GM18951 (cell line): ENCODE measurements at regions not wholly inside any gene's neighbourhood (a gene's known extent, or its start where the extent isn't known, plus 50 kb on each side); places are given as distances from the start of the nearest gene placed in this dataset.

Experiments used
- POLR2A ChIP-seq: IDR thresholded peaks from 4 replicates; pipeline ENCODE4 v1.6.1; 2011; ENCODE audit warnings: mild to moderate bottlenecking; ENCODE audit not compliant: insufficient read length, insufficient read depth; ENCODE audit errors: extremely low read depth
- in situ Hi-C: fragments of 300-500 bp; cut with MboI; formaldehyde crosslinking; loops from one replicate; pipeline ENCODE4 v1.12.0; 2022; ENCODE audit warnings: low sequenced_read_pairs, mixed read lengths, inconsistent platforms; ENCODE audit not compliant: unreplicated experiment

DNA sequence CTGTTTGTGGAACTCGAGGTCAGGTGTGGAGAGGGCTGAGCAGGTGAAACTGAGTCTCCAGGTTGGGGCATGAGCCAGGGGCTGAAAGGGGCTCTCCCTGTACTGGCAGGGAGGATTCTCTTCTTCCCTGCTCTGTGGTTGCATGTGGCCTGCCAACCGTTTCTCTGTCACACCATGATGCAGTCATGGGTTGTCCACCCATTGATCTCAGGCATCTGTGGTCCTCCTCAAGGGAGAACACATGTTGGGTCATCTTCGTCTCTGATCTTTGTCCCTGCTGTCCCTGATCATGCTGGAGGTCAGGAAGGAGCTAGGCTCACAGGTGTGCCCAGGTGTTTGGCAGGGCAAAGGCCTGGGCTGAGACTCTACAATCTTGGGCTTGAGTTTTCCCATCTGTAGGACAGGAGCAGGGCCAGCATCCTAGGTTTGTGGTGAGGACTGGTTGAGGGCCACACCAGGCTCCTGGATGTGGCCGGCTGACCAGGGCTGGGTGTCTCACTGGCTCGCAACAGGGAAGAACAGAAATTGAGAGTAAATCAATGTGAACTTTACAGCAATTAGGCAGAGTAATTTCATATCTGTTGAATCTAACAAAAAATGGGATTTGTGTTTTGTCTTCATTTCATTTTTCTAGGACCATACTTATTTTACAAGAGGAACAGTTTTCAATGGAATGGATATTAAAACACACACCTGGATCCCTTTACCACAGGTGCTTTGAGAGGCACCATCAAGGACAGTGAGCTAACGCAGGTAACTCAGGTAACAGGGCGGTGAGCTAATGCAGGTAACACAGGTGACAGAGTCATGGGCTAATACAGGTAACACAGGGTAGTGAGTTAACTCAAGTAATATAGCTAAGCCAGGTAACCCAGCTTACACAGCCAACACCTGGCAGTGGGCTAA, 58.5 kb upstream of the IGFBP3 start:
- no peak for TF ChIP-seq POLR2A
- in situ Hi-C loops: no loop called here

DNA sequence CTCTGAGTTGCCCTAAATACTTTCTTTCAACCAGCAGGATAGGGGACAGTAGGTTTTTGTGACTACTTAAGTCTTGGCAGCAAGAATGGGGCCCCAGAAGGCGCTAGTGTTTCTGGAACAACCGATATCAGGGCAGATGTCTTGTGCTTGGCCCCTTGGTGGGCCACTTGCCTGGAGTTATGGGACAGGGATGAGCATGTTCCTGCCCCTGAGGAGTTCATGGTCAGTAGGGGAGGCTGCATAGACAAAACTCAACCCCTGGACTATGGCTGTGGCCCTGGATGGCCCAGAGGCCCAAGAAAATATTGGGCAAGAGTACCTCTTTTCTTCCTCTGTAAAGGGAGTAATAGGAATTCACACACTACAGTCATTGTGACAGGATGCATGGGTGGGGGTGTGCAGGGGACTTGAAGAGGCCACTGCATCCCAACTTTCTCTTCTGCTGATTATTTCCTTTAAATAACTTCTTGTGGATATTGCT, 57.7 kb upstream of the IGFBP3 start:
- in situ Hi-C loops: no loop called here
- no peak for TF ChIP-seq POLR2A

DNA sequence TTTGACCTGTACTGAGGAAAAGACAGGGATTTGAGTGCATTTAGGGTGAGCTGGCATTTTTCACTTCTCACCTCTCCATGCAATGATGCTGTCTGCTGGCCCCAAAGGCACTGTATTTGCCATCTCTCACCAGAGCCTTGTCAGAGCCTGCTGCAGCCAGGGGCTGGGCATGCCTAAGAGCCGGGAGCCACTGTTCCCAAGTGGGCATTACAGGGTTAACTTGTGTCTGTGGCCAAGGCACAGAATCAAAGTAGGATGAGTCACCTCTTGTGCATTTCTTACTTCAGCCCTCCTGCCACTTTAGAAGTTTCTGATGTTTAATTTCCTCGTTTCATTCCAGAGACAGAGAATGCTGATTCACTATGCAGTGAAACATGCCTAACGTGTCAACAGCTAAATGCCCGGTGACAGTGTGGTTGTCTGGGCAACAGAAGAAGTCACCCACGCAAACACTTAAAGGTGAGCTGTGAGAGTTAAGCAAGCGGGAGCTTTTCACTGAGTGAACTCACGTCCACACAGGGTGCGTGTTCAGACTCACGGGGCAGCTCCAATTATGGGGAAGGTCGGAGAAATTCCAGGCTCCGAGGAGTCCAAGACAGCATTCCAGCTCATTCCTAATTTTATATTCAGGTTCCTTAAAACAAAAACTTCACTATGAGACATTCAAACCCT, 57.1 kb upstream of the IGFBP3 start:
- TF ChIP-seq POLR2A: no peak
- in situ Hi-C loops: no loop called here

DNA sequence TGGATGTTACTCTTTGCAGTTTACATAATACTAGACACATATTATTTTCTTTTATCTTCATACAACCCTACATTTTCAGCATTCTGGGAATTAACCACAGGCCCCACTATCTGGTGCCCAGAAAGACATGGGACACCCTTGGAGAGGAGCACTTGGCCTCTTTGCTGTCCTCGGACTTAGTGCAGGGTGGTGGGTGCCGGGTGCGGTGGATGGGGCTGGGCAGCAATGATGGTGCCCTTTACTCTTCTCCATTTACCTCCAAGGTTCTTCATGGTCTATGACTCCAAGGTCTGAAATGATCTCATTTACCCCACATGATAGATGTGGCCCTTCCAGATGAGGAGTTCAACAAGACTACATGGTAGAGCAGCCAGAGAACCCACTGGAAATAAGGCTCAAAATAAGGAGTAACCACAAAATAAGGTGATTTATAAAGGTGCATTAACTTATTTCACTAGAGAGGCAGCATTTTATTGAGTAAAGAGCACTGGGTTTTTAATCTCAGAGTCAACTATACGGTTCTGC, 56.2 kb upstream of the IGFBP3 start:
- in situ Hi-C loops: no loop called here
- no peak for TF ChIP-seq POLR2A

DNA sequence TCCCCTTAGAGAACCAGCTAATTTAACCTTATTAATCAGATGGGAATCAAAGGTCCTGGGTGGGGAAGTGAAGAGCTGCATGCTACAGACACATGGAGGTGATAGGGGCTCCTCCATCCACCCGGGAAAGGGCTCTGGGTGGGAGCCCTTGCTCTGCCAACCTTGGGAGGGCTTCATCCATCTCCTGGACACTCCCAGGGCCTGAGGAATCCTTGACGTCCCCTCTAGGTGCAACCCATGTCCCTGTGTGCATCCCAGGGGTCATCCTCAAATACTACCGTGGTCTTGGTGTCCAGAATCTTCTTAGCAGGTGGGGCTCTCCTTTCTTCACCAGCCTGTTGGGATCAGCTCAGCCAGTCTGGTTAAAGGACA, 55.4 kb upstream of the IGFBP3 start:
- in situ Hi-C loops: no loop called here
- TF ChIP-seq POLR2A: no peak

DNA sequence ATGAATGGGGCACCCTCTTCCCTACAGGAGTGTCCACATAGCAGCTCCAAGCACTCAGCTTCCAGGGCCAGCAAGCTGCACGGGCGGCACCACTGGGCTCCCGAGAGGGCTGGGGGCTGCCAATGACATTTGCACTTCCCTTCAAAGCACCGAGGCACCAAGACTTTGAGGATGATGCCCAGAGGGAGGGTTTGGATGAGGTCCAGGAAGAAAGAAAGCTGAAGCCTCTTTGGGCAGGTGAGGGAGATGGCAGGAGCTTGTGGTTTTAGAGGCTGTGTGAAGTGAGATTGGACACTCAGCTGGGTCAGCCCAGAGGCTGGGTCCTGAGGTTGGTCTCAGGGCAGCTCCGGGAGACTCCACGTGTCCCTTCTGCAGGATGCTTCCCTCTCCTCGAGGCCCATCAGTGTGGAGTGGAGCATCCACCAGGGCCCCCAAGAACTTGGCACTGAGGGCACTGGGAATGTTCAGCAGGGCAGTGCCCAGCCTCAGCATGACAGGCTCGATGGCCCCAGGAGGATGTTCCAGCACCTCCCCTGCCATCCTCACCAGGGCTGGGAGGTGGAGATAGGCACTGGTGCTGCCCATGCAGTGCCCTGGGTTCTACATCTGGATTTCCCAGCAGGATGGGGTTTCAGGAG, 54.9 kb upstream of the IGFBP3 start:
- no peak for TF ChIP-seq POLR2A
- in situ Hi-C loops: no loop called here

DNA sequence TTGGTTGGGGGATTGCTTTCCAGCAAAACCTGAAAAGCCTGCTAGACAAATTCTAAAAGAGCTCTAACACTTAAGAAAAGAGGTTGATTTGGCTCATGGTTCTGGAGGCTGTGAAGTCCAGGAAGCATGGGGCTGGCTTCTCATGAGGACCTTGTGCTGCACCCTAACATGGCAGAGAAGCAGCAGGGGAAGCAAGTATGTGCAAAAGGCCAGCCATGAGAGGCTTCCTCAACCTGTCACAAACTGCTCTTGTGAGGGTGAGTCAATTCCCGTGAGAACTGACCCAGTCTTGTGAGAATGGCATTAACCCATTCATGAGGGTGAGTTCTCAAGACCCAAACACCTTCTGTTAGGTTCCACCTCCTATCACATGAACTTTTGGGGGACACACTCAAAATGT, 54.3 kb upstream of the IGFBP3 start:
- in situ Hi-C loops: no loop called here
- TF ChIP-seq POLR2A: no peak

DNA sequence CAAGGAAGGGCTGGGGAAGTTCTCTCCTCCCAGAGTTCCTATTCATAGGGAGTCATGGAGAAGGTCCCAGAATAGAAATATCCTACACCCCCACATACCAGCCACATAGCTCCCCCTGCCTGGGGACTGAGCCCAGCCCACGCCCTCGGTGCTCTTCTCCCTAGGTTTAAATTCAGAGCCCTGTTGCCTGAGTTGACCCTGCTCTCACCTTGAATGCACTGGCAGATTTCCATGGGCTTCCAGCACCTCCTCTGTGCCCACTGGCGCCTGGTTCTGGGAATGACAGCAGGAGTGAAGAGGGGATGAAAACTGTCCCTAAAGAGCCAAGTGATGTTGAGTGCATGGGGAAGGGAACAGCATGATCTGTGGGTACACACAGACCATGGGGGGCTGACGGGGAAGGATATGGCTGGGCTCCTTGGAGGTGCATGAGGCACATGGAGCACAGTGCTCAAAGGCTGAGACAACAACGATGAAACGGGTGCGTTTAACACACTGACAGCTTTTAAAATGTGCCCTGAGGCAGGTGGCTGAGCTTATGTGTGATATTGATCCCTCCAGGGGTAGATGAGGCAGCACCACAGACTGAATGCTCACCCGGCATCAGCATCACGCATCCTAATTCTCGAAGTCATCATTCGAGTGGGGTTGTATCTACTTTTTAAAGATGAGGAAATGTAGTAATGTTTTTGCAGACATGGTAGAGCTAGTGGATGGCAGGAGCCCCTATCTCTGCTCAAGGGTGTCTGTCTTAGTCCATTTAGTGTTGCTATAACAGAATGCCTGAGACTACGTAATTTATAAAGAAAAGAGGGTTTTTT, 53.7 kb upstream of the IGFBP3 start:
- no peak for TF ChIP-seq POLR2A
- in situ Hi-C loops: no loop called here

DNA sequence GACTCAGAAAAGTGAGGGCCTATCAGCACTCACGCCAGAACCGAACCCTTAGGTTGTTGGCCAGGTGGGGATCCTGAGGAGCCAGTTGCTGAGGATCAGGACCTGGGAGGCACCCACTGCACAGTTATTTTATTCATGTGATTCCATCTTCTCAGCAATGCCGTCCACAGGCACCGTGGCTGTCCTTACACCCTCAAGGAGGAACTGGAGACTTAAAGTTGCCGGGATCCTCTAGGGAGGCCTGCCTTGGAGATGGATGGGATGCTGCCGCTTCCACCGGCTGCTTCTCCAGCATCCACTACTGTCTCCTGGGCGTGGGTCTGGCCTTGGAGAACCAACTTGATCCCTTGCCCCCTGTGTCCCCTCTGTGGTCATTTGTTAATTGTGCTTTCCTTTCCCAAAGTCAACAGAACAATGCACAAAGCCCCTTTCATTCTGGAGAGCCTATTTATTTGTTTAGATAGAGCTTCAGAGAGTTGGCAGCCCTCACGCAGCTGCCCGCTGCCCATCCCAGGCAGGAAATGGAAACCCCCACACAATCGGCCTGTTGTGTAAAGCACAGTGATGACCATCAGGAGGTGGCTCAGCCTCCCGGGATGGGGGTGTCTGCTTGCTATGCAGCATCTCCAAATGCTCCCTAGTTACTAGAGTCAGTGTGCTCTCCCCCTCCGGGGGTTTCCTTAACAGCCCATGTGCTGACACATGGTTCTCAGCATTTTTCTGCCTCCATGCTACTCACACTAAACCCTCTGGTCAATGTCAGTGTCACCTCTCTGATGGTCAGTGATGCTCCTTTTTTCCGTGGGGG, 52.9 kb upstream of the IGFBP3 start:
- in situ Hi-C loops: no loop called here
- no peak for TF ChIP-seq POLR2A

DNA sequence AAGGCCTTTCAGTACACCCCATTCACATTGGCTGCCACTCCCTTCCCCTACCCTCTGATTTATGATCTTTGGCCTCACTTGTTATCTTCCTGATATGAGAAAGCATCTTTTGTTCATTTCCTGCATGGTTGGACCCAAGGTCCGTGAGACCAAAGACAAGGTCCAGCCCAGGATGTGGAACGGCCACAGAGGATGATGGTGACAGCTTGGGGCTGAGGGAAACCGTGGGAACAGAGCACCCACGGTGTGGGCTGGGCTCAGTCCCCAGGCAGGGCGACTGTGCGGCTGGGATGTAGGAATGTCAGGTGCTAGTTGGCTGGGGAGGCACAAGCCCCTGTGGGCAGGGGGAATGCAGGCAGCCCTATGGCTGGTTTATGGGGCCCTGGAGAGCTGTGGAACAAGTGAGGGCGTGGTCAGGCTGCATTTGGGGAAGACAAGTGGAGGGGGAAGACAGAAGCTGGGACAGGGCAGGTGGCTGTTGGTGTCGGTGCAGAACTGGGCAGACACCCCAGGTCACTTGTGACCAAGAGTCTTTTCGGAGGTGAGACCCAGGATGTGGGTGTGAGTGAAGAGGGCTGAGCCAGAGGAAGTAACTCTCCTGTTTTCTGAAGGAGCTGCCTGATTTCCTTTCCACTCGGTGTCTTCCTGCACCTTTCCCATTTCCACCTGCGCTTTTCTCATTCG, 51.7 kb upstream of the IGFBP3 start:
- in situ Hi-C loops: no loop called here
- no peak for TF ChIP-seq POLR2A

DNA sequence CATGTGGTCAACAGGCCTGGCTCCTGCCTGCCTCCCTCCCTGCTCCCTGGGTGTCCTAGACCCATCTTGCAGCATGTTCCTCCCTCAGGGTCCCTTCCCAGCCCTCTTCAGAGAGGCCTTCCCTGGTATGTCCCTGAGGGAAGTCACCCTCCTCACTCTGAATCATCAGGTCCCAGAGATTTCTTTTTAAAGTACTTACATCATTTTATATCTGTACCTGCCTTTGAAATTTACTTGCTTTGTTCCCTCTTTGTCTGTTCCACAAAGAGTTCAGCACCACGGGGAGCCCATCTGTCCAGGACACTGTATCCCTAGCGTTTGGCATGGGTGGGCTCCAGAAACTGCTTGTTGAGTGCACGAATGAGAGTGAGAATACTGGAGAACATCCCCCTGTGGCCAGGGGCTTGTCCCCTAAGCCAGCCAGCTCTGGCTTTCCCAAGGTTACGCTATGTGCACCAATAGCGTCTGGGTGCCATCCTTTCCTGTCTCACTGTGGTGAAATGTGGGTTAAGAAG, 50.6 kb upstream of the IGFBP3 start:
- TF ChIP-seq POLR2A: no peak
- in situ Hi-C loops: no loop called here

DNA sequence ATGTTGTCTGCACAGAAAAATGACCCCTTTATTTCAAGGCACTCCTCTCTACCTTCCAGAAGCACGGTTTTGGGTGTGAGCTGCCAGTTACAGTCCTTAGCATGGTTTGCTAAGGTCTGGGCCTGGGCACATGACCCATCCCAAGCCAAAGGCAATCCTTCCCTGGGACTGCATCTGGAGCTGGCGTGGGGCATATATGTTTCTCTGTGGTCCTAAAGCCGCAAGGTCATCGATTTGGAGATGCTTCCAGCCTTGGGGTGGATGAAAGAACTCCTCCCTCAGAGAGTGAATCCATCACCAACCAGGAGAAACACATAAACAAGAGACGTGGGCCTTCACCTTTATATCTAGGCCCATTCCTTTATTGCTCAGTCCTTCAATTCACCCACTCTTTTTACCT, 50.1 kb upstream of the IGFBP3 start:
- TF ChIP-seq POLR2A: no peak
- in situ Hi-C loops: no loop called here
